Muscle of leg (tissue), 3 donors: ENCODE measurements at regions not wholly inside any gene's neighbourhood (a gene's known extent, or its start where the extent isn't known, plus 50 kb on each side); places are given as distances from the start of the nearest gene placed in this dataset.

Source experiments
- DNase-seq: peaks from one replicate; pipeline ENCODE4 v3.0.0; 2013
- H3K27ac ChIP-seq: one replicate; pipeline ENCODE4 v1.5.1; 2013; ENCODE audit warnings: mild to moderate bottlenecking, low read length, control low read depth
- H3K27me3 ChIP-seq: one replicate; pipeline ENCODE4 v1.6.1; 2013; ENCODE audit warnings: low read length; ENCODE audit not compliant: control insufficient read depth, insufficient read depth
- H3K36me3 ChIP-seq: one replicate; pipeline ENCODE4 v1.6.1; 2013; ENCODE audit warnings: low read length; ENCODE audit not compliant: control insufficient read depth, insufficient read depth
- H3K4me1 ChIP-seq: one replicate; pipeline ENCODE4 v1.6.1; 2013; ENCODE audit warnings: low read length; ENCODE audit not compliant: control insufficient read depth, insufficient read depth
- H3K4me3 ChIP-seq: one replicate; pipeline ENCODE4 v1.5.1; 2013; ENCODE audit warnings: low read length, control low read depth
- H3K9me3 ChIP-seq: replicated peaks from 2 replicates; pipeline ENCODE4 v1.6.1; 2013; ENCODE audit warnings: low read depth, low read length; ENCODE audit not compliant: control insufficient read depth
- WGBS: methylation state at CpG from one replicate; pipeline ENCODE4 v1.1.5; 2013; ENCODE audit warnings: missing lambda C conversion rate; ENCODE audit not compliant: insufficient coverage; 5-methylcytosine and 5-hydroxymethylcytosine counted together

- 50% methylated on average over 4 of the region's 5 CpGs for WGBS
- H3K27me3 ChIP-seq = no peaks in the 10 kb centered on the region
- H3K4me3 ChIP-seq = no peak overlapping the region
- H3K27ac ChIP-seq = no peak overlapping the region
- no peaks in the 10 kb centered on the region for H3K9me3 ChIP-seq
- H3K4me1 ChIP-seq = peaks cover 3% of the 10 kb centered on the region
- no peaks in the 10 kb centered on the region for H3K36me3 ChIP-seq
- peak; percentile 19 for DNase-seq
These were observed 98.9 kb upstream of the ST8SIA2 start for GRCh38 chr15:92294759-92295158.

GRCh38 chr15:92304223-92304975 is 89.3 kb upstream of the ST8SIA2 start:
- H3K4me1 ChIP-seq = no peaks in the 10 kb centered on the region
- 54% methylated on average over 9 of the region's 12 CpGs for WGBS
- no peak overlapping the region for H3K4me3 ChIP-seq
- H3K27me3 ChIP-seq = peaks cover 14% of the 10 kb centered on the region
- DNase-seq = no peak
- no peaks in the 10 kb centered on the region for H3K36me3 ChIP-seq
- H3K27ac ChIP-seq = no peak overlapping the region
- H3K9me3 ChIP-seq = no peaks in the 10 kb centered on the region

DNA sequence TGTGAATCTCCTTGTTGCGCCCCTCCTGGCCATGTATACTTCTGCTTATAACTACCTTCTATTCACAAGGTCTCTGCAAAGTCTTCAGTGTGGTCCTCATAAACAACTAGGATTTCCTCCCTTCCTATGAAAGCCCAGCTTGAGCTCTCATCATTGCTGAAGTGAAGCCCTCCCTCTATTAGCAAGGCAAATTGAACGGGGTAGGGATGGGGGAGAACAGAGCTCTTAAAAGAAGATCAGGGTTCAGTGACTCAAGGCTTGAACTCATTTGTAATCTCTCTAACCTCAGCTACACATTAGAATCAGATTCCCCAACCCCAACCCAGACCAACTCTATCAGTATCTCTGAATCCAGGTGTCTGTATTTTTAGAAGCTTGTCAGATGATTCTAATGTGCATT is 88.3 kb upstream of the ST8SIA2 start:
- Histone ChIP-seq H3K27ac (no peak overlapping the region), H3K9me3 (no peaks in the 10 kb centered on the region), H3K27me3 (peaks cover 14% of the 10 kb centered on the region), H3K4me3 (no peak overlapping the region), H3K4me1 (no peaks in the 10 kb centered on the region), H3K36me3 (no peaks in the 10 kb centered on the region)
- DNase-seq = no peak
- WGBS = 100% methylated on average over 1 of the region's 2 CpGs

DNA sequence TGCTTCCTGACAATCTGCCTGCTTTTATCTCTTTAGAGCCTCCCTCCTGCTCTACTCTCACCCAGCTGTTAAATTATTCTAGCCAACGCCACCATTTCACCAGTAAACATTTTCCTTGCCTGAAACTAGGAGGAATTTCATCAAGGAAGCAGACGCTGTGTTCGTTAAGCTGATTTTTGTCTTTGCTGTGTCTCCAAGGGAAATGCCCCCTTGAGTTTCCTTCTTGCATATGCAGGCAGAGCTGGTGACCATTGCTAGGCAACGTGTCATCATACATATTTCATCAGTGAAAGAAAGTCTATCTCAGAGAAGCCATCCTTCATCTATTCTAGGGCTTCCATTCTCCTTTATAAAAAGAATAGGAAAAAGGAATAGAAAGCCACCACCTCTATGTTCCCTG is 87.0 kb upstream of the ST8SIA2 start:
- DNase-seq = peak; percentile 14
- H3K4me3 ChIP-seq = no peak overlapping the region
- no peaks in the 10 kb centered on the region for H3K36me3 ChIP-seq
- H3K27me3 ChIP-seq = peaks cover 14% of the 10 kb centered on the region
- WGBS = 16% methylated on average over 3 of the region's 4 CpGs
- H3K9me3 ChIP-seq = no peaks in the 10 kb centered on the region
- no peak overlapping the region for H3K27ac ChIP-seq
- H3K4me1 ChIP-seq = no peaks in the 10 kb centered on the region

DNA sequence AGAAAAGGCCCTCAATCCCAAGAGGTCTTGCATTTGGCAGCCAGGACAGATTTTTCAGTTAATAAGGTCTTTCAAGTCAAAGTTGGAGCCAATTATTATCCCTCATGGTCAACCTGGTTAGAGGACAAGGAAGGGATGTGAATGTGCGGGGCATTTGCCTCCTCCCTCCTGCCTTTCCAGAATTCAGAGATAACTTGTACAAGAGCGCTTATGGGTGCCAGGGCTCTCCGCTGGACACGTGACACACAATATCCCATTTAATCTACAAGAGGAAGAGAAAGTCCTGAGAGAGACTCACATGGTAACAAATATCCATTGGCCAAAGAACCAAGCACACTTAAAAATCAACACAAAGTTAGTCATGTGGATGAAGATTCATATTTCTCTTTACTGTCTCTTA is 78.5 kb upstream of the ST8SIA2 start:
- Histone ChIP-seq H3K9me3 (no peaks in the 10 kb centered on the region), H3K27ac (no peak overlapping the region), H3K4me3 (no peak overlapping the region), H3K27me3 (peaks cover 12% of the 10 kb centered on the region), H3K4me1 (no peaks in the 10 kb centered on the region), H3K36me3 (no peaks in the 10 kb centered on the region)
- no peak for DNase-seq
- no CpG with 5 or more reads among the region's 4 CpGs for WGBS

GRCh38 chr15:92315595-92316211 is 78.0 kb upstream of the ST8SIA2 start:
- Histone ChIP-seq H3K27me3 (peaks cover 12% of the 10 kb centered on the region), H3K4me1 (no peaks in the 10 kb centered on the region), H3K27ac (no peak overlapping the region), H3K36me3 (no peaks in the 10 kb centered on the region), H3K4me3 (no peak overlapping the region), H3K9me3 (no peaks in the 10 kb centered on the region)
- no peak for DNase-seq
- WGBS = no CpG with 5 or more reads among the region's 2 CpGs

- Histone ChIP-seq H3K27ac (no peak overlapping the region), H3K27me3 (peaks cover 12% of the 10 kb centered on the region), H3K4me1 (no peaks in the 10 kb centered on the region), H3K4me3 (no peak overlapping the region), H3K9me3 (no peaks in the 10 kb centered on the region), H3K36me3 (no peaks in the 10 kb centered on the region)
- DNase-seq = no peak
- 53% methylated on average over 10 of the region's 14 CpGs for WGBS
These were observed 76.9 kb upstream of the ST8SIA2 start for GRCh38 chr15:92316586-92317295.

GRCh38 chr15:92320012-92320699 is 73.5 kb upstream of the ST8SIA2 start:
- H3K4me1 ChIP-seq = peaks cover 16% of the 10 kb centered on the region
- 58% methylated on average over 4 of the region's 6 CpGs for WGBS
- DNase-seq = no peak

GRCh38 chr15:92322566-92323355 is 70.9 kb upstream of the ST8SIA2 start:
- no peak overlapping the region for H3K27ac ChIP-seq
- H3K27me3 ChIP-seq = peaks cover 4% of the 10 kb centered on the region
- WGBS = 55% methylated on average over 6 of the region's 13 CpGs
- no peaks in the 10 kb centered on the region for H3K36me3 ChIP-seq
- peak; percentile 79 for DNase-seq
- peaks cover 16% of the 10 kb centered on the region for H3K4me1 ChIP-seq
- H3K9me3 ChIP-seq = no peaks in the 10 kb centered on the region
- no peak overlapping the region for H3K4me3 ChIP-seq

More at GRCh38 chr15:92320012-92320699, 73.5 kb upstream of the ST8SIA2 start:
- Histone ChIP-seq H3K9me3 (no peaks in the 10 kb centered on the region), H3K36me3 (no peaks in the 10 kb centered on the region), H3K4me3 (no peak overlapping the region), H3K27ac (no peak overlapping the region), H3K27me3 (peaks cover 9% of the 10 kb centered on the region)
